H9 (cell line): ENCODE measurements at regions not wholly inside any gene's neighbourhood (a gene's known extent, or its start where the extent isn't known, plus 50 kb on each side); places are given as distances from the start of the nearest gene placed in this dataset.

Experiments used
- DNase-seq: peaks from one replicate; pipeline ENCODE4 v3.0.0-alpha.2; 2017
- H2AFZ ChIP-seq: one replicate; pipeline ENCODE4 v1.6.1; 2013; ENCODE audit warnings: mild to moderate bottlenecking, low read length, control low read depth, moderate library complexity
- H2AK5ac ChIP-seq: 2 replicates; pipeline ENCODE4 v1.6.1; 2013; ENCODE audit warnings: low read length, control low read depth, mixed read lengths; ENCODE audit not compliant: insufficient read length
- H2BK120ac ChIP-seq: one replicate; pipeline ENCODE4 v1.6.1; 2013; ENCODE audit warnings: low read depth, mild to moderate bottlenecking, low read length, control low read depth, inconsistent platforms; ENCODE audit not compliant: poor library complexity, severe bottlenecking
- H2BK12ac ChIP-seq: 2 replicates; pipeline ENCODE4 v1.6.1; 2013; ENCODE audit warnings: low read length, control low read depth, mixed read lengths, low read depth; ENCODE audit not compliant: insufficient read length
- H2BK15ac ChIP-seq: 2 replicates; pipeline ENCODE4 v1.6.1; 2013; ENCODE audit warnings: low read depth, low read length, control low read depth
- H2BK20ac ChIP-seq: one replicate; pipeline ENCODE4 v1.6.1; 2013; ENCODE audit warnings: low read depth, mild to moderate bottlenecking, low read length, control low read depth, inconsistent platforms; ENCODE audit not compliant: poor library complexity, severe bottlenecking
- H2BK5ac ChIP-seq: 2 replicates; pipeline ENCODE4 v1.6.1; 2013; ENCODE audit warnings: low read length, control low read depth, mixed read lengths; ENCODE audit not compliant: insufficient read length
- H3K14ac ChIP-seq: 2 replicates; pipeline ENCODE4 v1.6.1; 2013; ENCODE audit warnings: low read length, control low read depth; ENCODE audit not compliant: insufficient read depth
- H3K18ac ChIP-seq: 2 replicates; pipeline ENCODE4 v1.6.1; 2013; ENCODE audit warnings: low read depth, mild to moderate bottlenecking, mixed read lengths, low read length, control low read depth; ENCODE audit not compliant: insufficient read length
- H3K23ac ChIP-seq: 2 replicates; pipeline ENCODE4 v1.6.1; 2013; ENCODE audit warnings: low read length, control low read depth, mixed read lengths, low read depth; ENCODE audit not compliant: insufficient read length
- H3K23me2 ChIP-seq: 2 replicates; pipeline ENCODE4 v1.6.1; 2013; ENCODE audit warnings: low read depth, mild to moderate bottlenecking, mixed read lengths, low read length, control low read depth; ENCODE audit not compliant: insufficient read length, poor library complexity, severe bottlenecking
- H3K27ac ChIP-seq: 2 replicates; pipeline ENCODE4 v1.5.1; 2013; ENCODE audit warnings: low read length, control low read depth, mixed read lengths, low read depth; ENCODE audit not compliant: insufficient read length
- H3K27me3 ChIP-seq: 2 replicates; pipeline ENCODE4 v1.6.1; 2013; ENCODE audit warnings: low read length, control low read depth, inconsistent platforms; ENCODE audit not compliant: insufficient read depth
- H3K4ac ChIP-seq: 2 replicates; pipeline ENCODE4 v1.6.1; 2013; ENCODE audit warnings: low read depth, mild to moderate bottlenecking, control low read depth, inconsistent platforms, low read length, moderate library complexity
- H3K4me1 ChIP-seq: 2 replicates; pipeline ENCODE4 v1.6.1; 2013; ENCODE audit warnings: low read length, control low read depth, inconsistent platforms; ENCODE audit not compliant: insufficient read depth
- H3K4me2 ChIP-seq: 2 replicates; pipeline ENCODE4 v1.6.1; 2013; ENCODE audit warnings: low read length, control low read depth, mixed read lengths; ENCODE audit not compliant: insufficient read length, insufficient read depth
- H3K56ac ChIP-seq: 2 replicates; pipeline ENCODE4 v1.6.1; 2013; ENCODE audit warnings: low read depth, mild to moderate bottlenecking, mixed read lengths, low read length, control low read depth; ENCODE audit not compliant: insufficient read length
- H3K79me1 ChIP-seq: 2 replicates; pipeline ENCODE4 v1.6.1; 2013; ENCODE audit warnings: low read depth, mild to moderate bottlenecking, moderate library complexity, low read length, control low read depth, inconsistent platforms; ENCODE audit not compliant: insufficient read depth, poor library complexity, severe bottlenecking
- H3K79me2 ChIP-seq: 2 replicates; pipeline ENCODE4 v1.6.1; 2013; ENCODE audit warnings: low read length, control low read depth, inconsistent platforms; ENCODE audit not compliant: insufficient read depth
- H3K9ac ChIP-seq: 2 replicates; pipeline ENCODE4 v1.6.1; 2013; ENCODE audit warnings: low read length, control low read depth, mixed read lengths; ENCODE audit not compliant: insufficient read length; ENCODE audit errors: extremely low read depth
- H3K9me3 ChIP-seq: one replicate; pipeline ENCODE4 v1.6.1; 2013; ENCODE audit warnings: low read depth, low read length, inconsistent platforms; ENCODE audit not compliant: control insufficient read depth
- H3T11ph ChIP-seq: one replicate; pipeline ENCODE4 v1.6.1; 2013; ENCODE audit warnings: mild to moderate bottlenecking, low read length, control low read depth, inconsistent platforms
- H4K20me1 ChIP-seq: one replicate; pipeline ENCODE4 v1.6.1; 2013; ENCODE audit not compliant: control insufficient read depth, insufficient read length, insufficient read depth
- H4K5ac ChIP-seq: 2 replicates; pipeline ENCODE4 v1.6.1; 2013; ENCODE audit warnings: low read depth, mild to moderate bottlenecking, mixed read lengths, low read length, control low read depth; ENCODE audit not compliant: insufficient read length
- H4K8ac ChIP-seq: replicated peaks from 2 replicates; pipeline ENCODE4 v1.6.1; 2013; ENCODE audit warnings: low read length, control low read depth, mixed read lengths, low read depth; ENCODE audit not compliant: insufficient read length
- H4K91ac ChIP-seq: 2 replicates; pipeline ENCODE4 v1.6.1; 2013; ENCODE audit warnings: low read depth, mild to moderate bottlenecking, moderate library complexity, mixed read lengths, low read length, control low read depth; ENCODE audit not compliant: insufficient read length
- H3K27ac Mint-ChIP-seq, 3 experiments: 2 replicates in 2 of 3; 3 replicates in 1 of 3; pipeline ENCODE4 v1.8.0; 2020 to 2021; ENCODE audit warnings: mixed read lengths in 3 of 3, mild to moderate bottlenecking in 1 of 3, moderate library complexity in 1 of 3
- H3K27me3 Mint-ChIP-seq: 2 replicates; pipeline ENCODE4 v1.8.0; 2021; ENCODE audit warnings: low read depth, mild to moderate bottlenecking, moderate library complexity, mixed read lengths
- H3K36me3 Mint-ChIP-seq, 3 experiments: 2 replicates in 2 of 3; 3 replicates in 1 of 3; pipeline ENCODE4 v1.8.0; 2020 to 2021; ENCODE audit warnings: low read depth in 3 of 3, mixed read lengths in 3 of 3; ENCODE audit not compliant: insufficient read depth in 1 of 3
- H3K4me1 Mint-ChIP-seq, 2 experiments: 2 replicates each; pipeline ENCODE4 v1.8.0; 2020; ENCODE audit warnings: mixed read lengths in 2 of 2
- H3K4me3 Mint-ChIP-seq, 2 experiments: 2 replicates in 1 of 2; 3 replicates in 1 of 2; pipeline ENCODE4 v1.8.0; 2020 to 2021; ENCODE audit warnings: mild to moderate bottlenecking in 2 of 2, mixed read lengths in 2 of 2, moderate library complexity in 1 of 2
- H3K9me3 Mint-ChIP-seq, 2 experiments: 2 replicates in 1 of 2; 3 replicates in 1 of 2; pipeline ENCODE4 v1.8.0; 2020; ENCODE audit warnings: mild to moderate bottlenecking in 2 of 2, mixed read lengths in 2 of 2, moderate library complexity in 1 of 2
- CTCF ChIP-seq: fragments of 200-600 bp; sonication (generic); conservative IDR thresholded peaks from 3 replicates; pipeline ENCODE4 v1.8.0; 2021; ENCODE audit warnings: antibody characterized with exemption, mild to moderate bottlenecking
- WGBS: extraction: QIAGEN DNeasy Blood & Tissue Kit; methylation state at CpG from one replicate; pipeline ENCODE4 v1.1.7; 2013; ENCODE audit warnings: missing lambda C conversion rate, low lambda C conversion rate, mixed read lengths; ENCODE audit not compliant: insufficient read length; ENCODE audit errors: extremely low coverage; 5-methylcytosine and 5-hydroxymethylcytosine counted together

GRCh38 chr2:14817848-14818247 lies 185.3 kb downstream of the LRATD1 start:
- Histone ChIP-seq H2BK12ac (no peak overlapping the region), H3K14ac (no peak overlapping the region), H2BK15ac (no peak overlapping the region), H3K9ac (no peak overlapping the region), H4K8ac (no peak overlapping the region), H3K9me3 (no peaks in the 10 kb centered on the region), H3K27me3 (no peaks in the 10 kb centered on the region), H3K27ac (no peak overlapping the region), H4K20me1 (no peaks in the 10 kb centered on the region), H3K23me2 (no peaks in the 10 kb centered on the region), H4K5ac (no peak overlapping the region), H2BK120ac (no peak overlapping the region), H2BK20ac (no peak overlapping the region), H4K91ac (no peak overlapping the region), H2AFZ (no peak overlapping the region), H3K79me2 (no peaks in the 10 kb centered on the region), H3T11ph (no peak overlapping the region), H3K4me1 (no peaks in the 10 kb centered on the region), H3K56ac (no peak overlapping the region), H2AK5ac (no peak overlapping the region), H3K4me2 (no peak overlapping the region), H3K18ac (no peak overlapping the region), H3K4ac (no peak overlapping the region), H3K79me1 (no peaks in the 10 kb centered on the region), H3K23ac (no peak overlapping the region), H2BK5ac (no peak overlapping the region)
- no peaks in the 10 kb centered on the region for H3K4me1 Mint-ChIP-seq
- no peak overlapping the region for H3K4me3 Mint-ChIP-seq
- TF ChIP-seq CTCF = no peak
- peaks cover 0 to 2% (median 0%) of the 10 kb centered on the region in 3 experiments; a peak in 2 of 7 replicates for H3K36me3 Mint-ChIP-seq
- no peak overlapping the region; a peak in 1 of 7 replicates for H3K27ac Mint-ChIP-seq
- no CpG with 5 or more reads among the region's 4 CpGs for WGBS
- no peak for DNase-seq
- H3K27me3 Mint-ChIP-seq = no peaks in the 10 kb centered on the region; the same call in 1 of the 2 replicates
- peaks cover 16% of the 10 kb centered on the region in 2 experiments for H3K9me3 Mint-ChIP-seq
